HG03354 (cell line): ENCODE measurements at regions not wholly inside any gene's neighbourhood (a gene's known extent, or its start where the extent isn't known, plus 50 kb on each side); places are given as distances from the start of the nearest gene placed in this dataset.

Source experiments
- ATAC-seq: cut with Tn5 transposase; IDR thresholded peaks from one replicate; pipeline ENCODE4 v1.9.1; 2021; ENCODE audit warnings: mild to moderate bottlenecking; ENCODE audit not compliant: unreplicated experiment, poor library complexity, severe bottlenecking

DNA sequence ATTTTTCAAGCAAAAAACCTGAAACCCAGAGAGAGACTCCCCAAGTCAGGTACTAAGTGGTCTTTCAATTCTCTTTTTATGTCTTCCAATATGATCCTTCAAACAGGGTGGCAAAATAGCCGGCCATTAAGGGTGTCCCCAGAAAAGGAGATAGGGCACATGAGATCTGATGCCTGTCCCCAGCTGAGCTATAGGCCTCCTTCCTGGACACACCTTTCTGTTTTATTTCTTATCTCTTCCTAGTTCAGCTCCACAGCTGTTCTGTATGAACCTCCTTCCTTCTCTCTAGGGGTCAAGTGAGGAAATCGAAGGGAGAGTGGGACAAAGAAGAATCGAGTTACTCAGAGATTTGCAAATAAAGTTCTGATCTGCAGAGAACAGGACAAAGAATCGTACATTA is 112.4 kb upstream of the ATP1A1 start:
- ATAC-seq, result no peak

DNA sequence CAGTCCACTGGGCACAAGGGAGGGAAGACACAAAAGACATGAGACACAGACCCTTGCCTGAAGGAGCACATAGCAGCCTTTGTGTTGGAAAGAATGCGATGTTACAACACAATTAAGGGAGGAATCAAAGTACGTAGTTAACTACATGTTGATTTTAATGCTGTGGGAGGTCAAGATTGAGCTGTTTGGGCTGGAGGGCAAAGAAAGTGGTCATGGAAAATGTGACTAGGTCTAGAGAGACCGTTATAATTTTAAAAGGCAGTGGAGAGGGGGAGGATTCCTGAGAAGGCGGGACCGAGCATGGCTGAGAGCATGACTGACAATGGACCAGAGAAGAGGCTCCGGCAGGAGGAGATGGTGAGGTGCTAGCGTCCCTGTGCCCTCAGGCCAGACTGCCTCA is 111.8 kb upstream of the ATP1A1 start:
- ATAC-seq, result no peak

DNA sequence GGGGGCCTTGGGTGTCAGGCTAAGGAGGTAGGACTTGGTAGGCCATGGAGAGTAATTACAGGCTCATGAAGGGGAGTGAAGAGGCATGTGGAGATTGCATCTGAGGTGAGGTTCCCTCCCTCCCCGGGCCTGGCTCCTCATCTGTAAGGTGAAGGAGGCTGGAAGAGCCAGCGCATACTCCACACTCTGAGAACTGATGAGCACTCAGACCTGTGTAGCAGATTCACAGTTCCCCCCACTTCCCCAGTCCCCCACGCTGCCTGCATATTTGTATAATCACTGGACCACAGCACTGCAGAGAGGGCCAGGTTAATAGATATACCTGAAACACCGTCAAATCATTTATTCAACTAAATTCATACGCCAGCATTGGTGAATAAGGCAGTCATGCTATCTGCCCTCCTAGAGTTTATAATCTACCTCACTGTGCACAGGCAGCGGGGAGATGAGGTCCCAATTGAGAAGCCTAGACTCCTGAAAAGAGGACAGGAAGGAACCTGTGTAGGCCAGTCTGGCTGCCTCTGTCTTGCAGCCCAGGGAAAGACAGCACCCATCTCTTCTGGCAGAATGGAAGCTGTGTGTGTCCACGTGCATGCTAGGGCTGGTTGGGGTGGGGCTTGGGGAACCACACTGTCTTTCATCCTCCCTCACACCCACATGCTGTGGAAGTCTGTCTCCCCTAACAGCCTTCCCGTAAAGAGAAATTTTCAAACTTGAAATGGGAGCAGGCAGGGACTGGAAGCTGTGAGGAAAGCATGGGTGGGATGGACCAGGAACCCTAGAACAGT is 110.6 kb upstream of the ATP1A1 start:
- ATAC-seq, result no peak

DNA sequence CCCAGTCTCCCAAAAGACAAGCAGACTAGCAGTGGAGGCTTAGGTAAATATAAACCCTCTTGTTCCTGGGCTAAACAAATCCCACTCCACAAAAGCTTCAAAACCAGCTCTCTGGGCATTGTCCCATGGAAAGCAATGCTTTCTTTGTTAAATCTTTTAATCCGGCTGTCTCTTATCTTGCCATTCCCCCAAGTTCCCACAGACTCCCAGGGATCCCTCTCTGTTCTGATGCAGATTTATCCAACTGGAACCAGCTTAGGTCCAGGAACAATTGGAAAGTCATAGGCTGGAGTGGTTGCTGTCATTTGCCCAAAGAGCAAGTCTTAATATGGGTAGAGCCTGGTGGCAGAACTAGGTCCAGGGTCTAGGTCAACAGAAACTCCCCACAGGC is 110.1 kb upstream of the ATP1A1 start:
- ATAC-seq, result no peak

DNA sequence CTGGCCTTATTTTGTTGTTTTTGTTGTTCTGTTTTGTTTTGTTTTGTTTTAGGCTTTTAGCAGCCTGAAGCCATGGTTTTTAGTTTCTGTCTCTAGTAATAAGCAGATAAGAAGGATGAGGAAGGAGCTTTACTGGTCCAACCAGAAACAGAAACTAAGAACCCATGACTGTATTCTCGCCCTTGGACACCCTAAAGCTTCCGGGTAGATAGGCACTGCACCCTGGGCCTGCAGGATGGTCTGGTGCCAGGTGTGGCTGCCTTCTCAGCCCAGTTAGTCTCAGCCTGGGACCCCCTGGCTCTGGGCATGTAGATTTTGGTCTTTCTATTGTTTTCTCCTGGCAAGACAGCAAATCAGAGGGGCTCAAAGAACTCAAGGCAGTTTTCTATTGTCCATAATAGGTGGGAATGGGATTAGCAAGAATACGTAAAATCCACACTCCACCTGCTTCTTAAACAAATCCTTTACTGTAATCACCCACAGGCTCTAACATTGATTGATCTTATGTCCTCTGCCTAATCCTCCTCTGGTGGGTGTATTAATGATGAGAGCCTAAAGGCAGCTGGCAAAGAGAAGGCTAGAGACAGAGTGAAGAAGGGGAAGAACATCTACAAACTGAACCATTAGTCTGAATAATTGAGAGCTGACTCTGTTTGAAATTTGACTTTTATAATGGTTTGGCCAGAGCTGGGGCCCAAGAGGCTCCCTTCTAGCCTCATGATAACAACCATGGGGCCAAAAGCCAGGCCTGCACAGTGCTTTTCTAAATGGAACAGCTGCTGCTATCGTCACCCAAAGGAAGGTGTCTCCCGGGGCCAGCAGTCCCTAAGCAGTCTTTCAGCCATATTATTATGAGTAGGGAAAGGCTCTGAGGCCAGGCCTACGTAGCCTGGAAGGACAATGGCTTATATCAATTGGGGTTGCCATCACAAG is 106.8 kb upstream of the ATP1A1 start:
- no peak for ATAC-seq

DNA sequence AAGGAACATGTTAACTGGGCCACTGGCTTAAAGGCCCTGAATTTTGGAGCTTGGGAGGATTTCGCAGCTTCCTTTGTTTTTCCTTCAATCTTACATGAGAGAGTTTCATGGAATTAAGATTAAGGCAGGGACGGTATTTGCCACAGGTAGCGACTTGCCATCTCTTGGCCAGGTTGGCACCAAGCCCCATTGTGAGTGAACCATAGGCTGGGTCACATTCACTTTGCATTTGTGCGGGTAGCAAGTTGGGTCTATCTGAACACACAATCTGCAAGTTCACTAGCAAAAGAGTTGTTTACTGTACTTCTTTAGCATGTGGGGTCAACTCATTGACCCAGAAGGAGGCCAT is 106.2 kb upstream of the ATP1A1 start:
- no peak for ATAC-seq

DNA sequence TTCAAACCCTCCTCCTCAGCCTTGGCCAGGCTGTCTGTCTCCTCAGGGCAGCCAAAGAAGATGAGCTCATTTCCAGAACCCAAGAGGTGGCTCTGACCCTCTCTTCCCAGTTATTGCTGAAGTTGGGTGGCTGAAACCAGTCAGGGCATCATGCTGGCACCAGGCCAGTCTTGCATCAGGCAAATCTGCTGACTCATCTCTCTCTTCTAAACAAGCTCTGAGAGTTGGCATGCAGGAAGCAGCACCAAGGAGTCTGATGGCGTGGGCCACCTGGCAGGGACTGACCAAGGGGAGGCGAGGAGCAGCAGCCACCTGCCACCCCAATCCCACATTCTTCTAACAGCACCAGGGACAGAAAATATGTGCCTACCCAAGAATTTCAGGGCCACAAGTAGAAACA is 104.8 kb upstream of the ATP1A1 start:
- ATAC-seq, result no peak

DNA sequence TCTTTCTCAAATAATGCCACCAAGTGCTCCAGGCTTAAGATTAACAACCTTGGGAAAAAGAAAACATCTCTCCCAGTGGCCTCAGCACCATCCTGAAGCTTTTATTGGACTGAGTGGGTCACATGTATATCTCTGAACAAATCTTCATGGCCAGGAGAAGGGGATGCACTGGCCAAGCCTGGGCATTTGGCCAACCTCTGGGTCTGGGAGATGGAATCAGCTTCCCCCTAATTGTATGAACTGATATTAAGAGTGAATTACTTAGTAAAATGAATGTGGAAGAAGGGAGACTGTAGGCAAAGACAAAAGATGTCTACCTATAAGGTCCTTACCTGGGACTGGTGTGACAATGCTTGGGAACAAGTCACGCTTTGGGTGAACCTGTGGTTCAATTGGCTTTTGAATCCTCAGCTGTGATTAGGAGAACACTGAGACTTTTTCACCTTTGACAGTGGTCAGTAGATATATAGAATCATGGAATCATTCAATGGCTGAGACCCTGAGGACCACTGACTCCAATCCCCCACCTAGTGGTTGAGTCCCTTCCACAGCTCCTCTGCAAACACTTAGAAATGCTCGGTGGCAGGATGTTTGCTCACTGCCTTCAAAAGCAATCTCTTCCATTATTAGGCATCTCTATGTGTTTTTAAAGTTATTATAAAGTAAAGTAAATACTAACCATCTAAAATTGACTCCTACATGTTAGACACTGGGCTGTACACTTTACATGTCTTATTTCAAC is 102.6 kb upstream of the ATP1A1 start:
- ATAC-seq, result no peak

DNA sequence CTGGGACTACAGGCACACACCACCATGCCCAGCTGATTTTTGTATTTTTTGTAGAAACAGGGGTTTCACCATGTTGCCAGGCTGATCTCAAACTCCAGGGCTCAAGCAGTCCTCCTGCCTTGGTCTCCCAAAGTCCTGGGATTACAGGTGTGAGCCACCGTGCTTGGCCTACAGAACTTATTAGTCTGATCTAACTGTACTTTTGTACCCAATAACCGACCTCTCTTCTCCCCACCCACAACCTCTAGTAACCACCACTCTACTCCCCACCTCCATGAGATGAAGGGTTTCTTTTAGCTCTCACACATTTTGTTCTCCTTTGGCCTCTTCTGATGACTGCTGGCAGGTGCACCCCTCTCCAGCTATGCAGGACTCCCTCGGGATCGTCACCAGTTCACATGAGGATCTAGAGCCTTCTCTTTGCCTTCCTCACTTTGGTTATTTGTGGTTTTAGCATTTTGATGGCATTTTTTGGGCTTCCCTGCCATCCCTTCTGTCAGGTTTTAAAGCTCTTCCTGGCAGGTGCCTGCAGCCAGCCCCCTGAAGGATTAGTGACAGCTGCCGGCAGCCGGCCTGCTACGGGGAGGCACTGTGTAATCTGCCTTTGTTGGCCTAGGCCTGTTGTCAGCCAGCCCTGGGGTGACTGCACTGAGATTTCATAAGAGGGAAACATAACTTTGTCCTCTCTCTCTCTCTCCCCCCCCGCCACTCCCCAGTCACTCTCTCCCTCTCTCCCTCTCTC is 99.8 kb upstream of the ATP1A1 start:
- no peak for ATAC-seq

DNA sequence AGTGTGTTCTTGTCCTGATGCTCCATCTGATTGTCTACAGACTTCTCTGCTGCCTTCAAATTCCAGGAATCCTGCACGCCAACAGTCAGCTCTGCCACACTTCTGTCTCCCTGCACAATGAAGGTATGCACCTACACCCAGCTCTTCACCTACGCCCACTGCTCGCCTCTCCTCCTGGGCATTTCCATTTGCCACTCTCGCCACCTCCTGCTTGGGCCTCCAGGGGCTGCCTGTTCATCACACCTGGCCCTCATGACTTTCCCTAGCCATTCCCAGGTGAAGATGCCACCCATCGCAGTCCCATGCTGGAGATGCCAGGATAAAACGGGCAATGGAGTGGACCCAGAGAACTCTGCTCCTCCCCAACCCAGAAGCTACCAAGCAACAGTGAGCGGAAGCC is 96.5 kb upstream of the ATP1A1 start:
- ATAC-seq, result no peak

DNA sequence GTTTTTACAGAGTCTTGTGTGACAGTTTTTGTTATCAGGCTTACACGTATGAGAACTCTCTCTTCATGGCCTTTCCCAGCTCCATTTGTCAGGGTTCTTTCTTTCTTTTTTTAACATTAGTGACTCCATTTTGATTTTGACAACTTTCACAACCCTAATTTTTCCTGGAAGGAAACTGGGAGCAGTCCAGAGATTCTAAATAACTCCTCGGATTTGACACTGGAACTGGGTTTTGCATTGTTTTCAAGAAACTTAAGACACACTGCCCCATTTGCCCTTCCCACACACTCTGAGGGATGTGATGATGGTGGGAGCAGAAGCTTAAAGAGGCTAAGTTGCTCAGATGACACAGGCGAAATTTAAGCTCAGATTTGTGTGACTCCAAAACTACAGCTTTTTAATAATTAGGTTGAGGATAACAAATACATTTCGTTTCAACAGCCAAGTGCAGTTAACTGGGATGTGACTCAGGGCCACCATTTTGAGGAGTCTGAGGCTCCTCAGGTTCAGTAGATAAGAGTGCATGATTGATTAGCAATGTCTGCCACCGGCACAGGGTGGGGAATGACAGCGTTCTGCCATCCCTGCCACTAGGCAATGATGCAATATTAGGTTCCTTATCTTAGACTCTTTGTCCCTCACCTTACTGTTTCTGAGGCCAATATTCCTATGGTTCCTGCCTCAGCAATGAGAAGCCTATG is 95.1 kb upstream of the ATP1A1 start:
- no peak for ATAC-seq

DNA sequence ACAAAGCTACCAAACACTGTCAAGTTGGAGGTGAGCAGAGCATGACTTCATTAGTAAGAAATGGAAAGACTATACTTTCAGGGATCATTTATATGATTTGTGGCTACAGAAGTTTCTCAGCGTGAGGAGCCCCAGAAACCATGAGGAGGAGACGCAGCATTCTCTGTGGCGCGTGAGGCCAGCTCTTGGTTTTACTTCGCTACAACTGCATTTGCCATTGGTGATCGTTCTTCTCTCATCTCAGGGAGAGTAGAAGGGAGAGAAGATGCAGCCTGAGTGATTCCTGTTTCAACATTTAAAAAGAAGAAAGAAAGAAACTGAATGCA is 94.5 kb upstream of the ATP1A1 start:
- no peak for ATAC-seq

DNA sequence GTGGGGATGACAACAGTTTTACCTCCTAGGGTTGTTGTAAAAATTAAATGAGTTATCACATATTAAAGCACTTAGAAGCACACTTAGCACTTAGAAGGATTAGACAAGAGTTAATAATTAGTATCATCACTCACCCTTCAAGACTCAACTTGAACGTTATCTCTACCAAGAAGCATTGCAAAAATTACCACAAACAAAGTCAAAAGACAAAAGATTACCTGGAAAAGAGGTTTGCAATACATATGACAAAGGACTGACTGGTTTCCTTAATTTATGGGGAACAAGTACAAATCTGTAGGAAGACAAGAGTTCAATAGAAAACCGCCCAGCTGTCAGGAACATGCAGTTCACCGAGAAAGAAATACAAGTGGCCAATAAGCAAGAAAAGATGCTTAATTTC is 93.3 kb upstream of the ATP1A1 start:
- no peak for ATAC-seq

DNA sequence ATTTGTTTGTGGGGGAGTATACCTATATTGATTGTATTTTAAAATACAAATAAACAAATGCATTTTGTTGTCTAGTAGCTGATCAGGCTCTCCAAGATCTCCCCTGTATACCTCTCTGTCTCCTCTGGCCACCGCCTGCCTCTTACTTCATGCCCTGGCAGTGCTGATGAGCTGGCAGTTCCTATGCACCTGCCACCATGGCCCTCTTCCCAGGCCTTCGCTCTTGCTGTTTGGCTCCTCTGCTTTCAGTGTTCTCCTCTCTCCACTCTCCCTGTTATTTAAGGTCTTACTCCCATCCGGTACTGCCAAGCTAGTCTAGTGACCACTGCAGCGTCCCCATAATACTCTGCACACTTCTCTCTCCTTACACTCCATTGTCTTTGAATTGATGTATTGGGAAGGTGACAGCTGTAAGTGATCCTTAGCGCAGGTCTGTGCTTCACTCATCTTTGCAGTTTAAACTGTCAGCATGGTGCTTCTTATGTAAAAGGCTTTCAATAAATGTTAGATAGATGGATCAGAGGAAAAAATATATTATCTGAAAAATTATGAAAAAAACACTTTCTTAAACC is 88.1 kb upstream of the ATP1A1 start:
- ATAC-seq, result no peak

DNA sequence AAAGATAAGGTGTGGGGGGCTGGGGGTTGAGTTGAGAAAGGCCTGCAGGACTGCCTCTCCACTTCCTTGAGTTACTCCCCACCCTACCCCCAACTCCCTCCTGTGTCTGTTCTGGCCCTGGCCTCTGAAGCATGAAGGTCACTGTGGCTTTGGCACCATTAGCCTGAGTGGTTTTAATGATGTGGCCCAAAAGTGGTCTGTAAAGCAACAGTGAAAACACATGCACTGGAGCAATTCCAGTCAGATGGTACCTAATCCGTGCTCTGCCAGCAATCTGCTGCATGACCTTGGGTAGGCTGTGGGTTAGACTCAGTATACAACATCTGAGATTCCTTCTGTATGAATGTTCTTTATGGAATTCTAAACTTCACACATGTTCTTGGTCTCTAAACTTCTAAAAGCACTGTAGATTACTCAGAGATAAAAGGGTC is 86.5 kb upstream of the ATP1A1 start:
- no peak for ATAC-seq

DNA sequence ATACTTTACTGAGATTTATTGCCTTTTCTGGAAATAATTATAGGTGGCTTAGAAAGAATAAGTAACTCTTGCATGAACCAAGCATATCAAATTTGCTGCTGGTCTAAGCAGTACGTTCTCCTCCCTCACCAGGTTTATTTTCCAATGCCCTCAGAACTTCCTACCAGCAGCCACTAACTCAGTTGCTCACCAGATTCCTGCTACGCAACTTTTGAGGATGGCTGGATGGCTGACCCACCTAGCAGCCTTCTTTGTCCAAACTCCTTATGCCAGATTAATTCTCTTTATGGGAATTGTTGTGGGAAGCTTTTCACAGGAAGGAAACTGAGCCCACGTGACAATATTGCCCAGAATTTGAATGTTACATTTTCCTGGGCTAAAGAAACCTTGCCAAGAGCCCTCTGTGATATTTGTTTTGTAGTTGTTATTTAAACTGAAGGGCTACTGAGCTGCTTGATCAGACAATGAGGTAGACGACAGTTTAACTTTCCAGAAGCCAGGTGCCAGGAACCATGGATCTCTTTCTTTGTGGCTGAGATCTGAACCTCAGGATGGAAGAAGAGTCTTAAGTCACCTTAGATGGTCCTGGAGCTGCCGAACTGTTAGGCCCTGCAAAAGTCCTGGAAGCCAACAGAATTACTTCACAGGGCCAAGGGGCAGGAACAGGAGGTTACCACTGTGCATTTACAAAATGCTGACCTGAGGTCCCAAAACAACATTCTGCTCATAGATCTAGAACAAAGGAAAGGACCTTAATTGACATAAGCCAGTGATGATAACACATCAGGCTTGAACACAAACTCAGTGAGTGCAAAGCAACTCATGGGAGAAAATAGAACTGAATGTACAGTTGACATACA is 85.5 kb upstream of the ATP1A1 start:
- ATAC-seq, result peak; percentile 22

DNA sequence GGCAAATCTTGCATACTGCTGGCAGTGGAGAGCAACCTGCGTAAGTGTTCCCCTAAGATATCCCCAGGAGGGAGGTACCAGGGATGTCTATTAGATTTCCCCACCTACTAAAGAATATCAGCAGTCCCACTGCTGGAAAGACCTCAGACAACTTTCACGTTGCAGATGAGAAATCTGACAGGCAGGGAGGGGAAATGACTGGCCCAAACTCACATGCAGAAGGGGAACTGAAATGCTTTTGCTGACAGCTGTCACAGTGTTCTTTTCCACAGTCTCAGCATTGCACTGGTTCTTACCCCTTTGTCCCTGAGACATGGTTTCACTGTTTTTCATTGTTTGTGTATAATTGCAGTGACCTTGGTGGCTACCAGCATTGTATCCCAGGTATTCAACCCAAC is 84.8 kb upstream of the ATP1A1 start:
- peak; percentile 88 for ATAC-seq

DNA sequence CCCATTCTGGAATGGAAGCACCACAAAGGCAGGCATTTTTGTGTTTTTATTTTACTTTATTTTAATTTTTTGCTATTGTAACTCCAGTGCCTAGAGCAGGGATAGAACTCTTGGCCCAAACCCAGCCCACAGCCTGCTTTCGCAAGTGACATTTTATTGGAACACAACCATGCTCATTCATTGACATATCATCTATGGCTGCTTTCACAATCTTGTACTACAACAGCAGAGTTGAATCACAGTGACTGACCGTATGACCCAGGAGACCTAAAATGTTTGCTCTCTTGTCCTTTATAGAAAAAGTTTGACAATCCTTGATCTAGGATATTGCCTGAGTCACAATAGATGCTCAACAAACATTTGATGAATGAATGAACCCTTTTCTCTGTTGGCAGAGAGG is 83.9 kb upstream of the ATP1A1 start:
- ATAC-seq, result no peak
